Mesenchymal stem cell (in vitro differentiated cells and primary cell): ENCODE measurements at regions not wholly inside any gene's neighbourhood (a gene's known extent, or its start where the extent isn't known, plus 50 kb on each side); places are given as distances from the start of the nearest gene placed in this dataset.

ENCODE experiments used
- DNase-seq: peaks from one replicate; pipeline ENCODE4 v3.0.0-alpha.2; 2013
- H2AFZ ChIP-seq: one replicate; pipeline ENCODE4 v1.6.1; 2013; ENCODE audit warnings: low read depth, mild to moderate bottlenecking, control low read depth, inconsistent platforms, low read length, moderate library complexity
- H2AK5ac ChIP-seq: 2 replicates; pipeline ENCODE4 v1.6.1; 2013; ENCODE audit warnings: low read length, moderate library complexity, mild to moderate bottlenecking, inconsistent platforms; ENCODE audit not compliant: severe bottlenecking
- H2BK120ac ChIP-seq: one replicate; pipeline ENCODE4 v1.6.1; 2013; ENCODE audit warnings: low read depth, mild to moderate bottlenecking, inconsistent platforms, low read length, moderate library complexity
- H2BK12ac ChIP-seq, 2 experiments: one replicate each; pipeline ENCODE4 v1.6.1; 2013; ENCODE audit warnings: inconsistent platforms in 2 of 2, low read length in 2 of 2, mild to moderate bottlenecking in 2 of 2, moderate library complexity in 2 of 2, control low read depth in 1 of 2
- H2BK15ac ChIP-seq: one replicate; pipeline ENCODE4 v1.6.1; 2013; ENCODE audit warnings: mild to moderate bottlenecking, low read depth, inconsistent platforms; ENCODE audit not compliant: poor library complexity, severe bottlenecking
- H2BK5ac ChIP-seq: 2 replicates; pipeline ENCODE4 v1.6.1; 2013; ENCODE audit warnings: low read depth, mild to moderate bottlenecking, low read length, control low read depth, inconsistent platforms; ENCODE audit not compliant: poor library complexity, severe bottlenecking
- H3K14ac ChIP-seq, 2 experiments: one replicate each; pipeline ENCODE4 v1.6.1; 2013; ENCODE audit warnings: inconsistent platforms in 2 of 2, low read length in 2 of 2, control low read depth in 1 of 2, mild to moderate bottlenecking in 1 of 2, moderate library complexity in 1 of 2
- H3K18ac ChIP-seq, 2 experiments: one replicate each; pipeline ENCODE4 v1.6.1; 2013; ENCODE audit warnings: inconsistent platforms in 2 of 2, low read length in 2 of 2, control low read depth in 1 of 2, low read depth in 1 of 2, mild to moderate bottlenecking in 1 of 2
- H3K23ac ChIP-seq, 2 experiments: one replicate each; pipeline ENCODE4 v1.6.1; 2013; ENCODE audit warnings: inconsistent platforms in 2 of 2, low read length in 2 of 2, mild to moderate bottlenecking in 2 of 2, moderate library complexity in 2 of 2, control low read depth in 1 of 2
- H3K27ac ChIP-seq: 2 replicates; pipeline ENCODE4 v1.5.1; 2013; ENCODE audit warnings: mild to moderate bottlenecking, moderate library complexity, low read length, control low read depth, inconsistent platforms; ENCODE audit not compliant: poor library complexity, severe bottlenecking
- H3K27me3 ChIP-seq, 2 experiments: 2 replicates each; pipeline versions ENCODE4 v1.6.1 to v1.7.0; 2013; ENCODE audit warnings: low read length in 2 of 2, mild to moderate bottlenecking in 2 of 2, moderate library complexity in 2 of 2, control low read depth in 1 of 2, inconsistent platforms in 1 of 2; ENCODE audit not compliant: control insufficient read depth in 1 of 2, insufficient read depth in 1 of 2
- H3K36me3 ChIP-seq, 2 experiments: 2 replicates each; pipeline versions ENCODE4 v1.6.1 to v1.7.0; 2013; ENCODE audit warnings: low read length in 2 of 2, control low read depth in 1 of 2, inconsistent platforms in 1 of 2, low read depth in 1 of 2, mild to moderate bottlenecking in 1 of 2; ENCODE audit not compliant: insufficient read depth in 2 of 2, control insufficient read depth in 1 of 2
- H3K4ac ChIP-seq, 2 experiments: one replicate each; pipeline ENCODE4 v1.6.1; 2013; ENCODE audit warnings: inconsistent platforms in 2 of 2, low read length in 2 of 2, mild to moderate bottlenecking in 2 of 2, moderate library complexity in 2 of 2, control low read depth in 1 of 2, low read depth in 1 of 2
- H3K4me1 ChIP-seq: 2 replicates; pipeline ENCODE4 v1.6.1; 2013; ENCODE audit warnings: low read depth, low read length, control low read depth; ENCODE audit not compliant: control insufficient read depth, insufficient read depth
- H3K4me2 ChIP-seq: 2 replicates; pipeline ENCODE4 v1.6.1; 2013; ENCODE audit warnings: low read length, mild to moderate bottlenecking, inconsistent platforms; ENCODE audit not compliant: poor library complexity, severe bottlenecking
- H3K4me3 ChIP-seq, 2 experiments: 2 replicates each; pipeline versions ENCODE4 v1.5.1 to v1.7.0; 2013; ENCODE audit warnings: low read length in 2 of 2, mild to moderate bottlenecking in 2 of 2, control low read depth in 1 of 2, low read depth in 1 of 2; ENCODE audit not compliant: insufficient read depth in 1 of 2
- H3K79me1 ChIP-seq: replicated peaks from 2 replicates; pipeline ENCODE4 v1.6.1; 2013; ENCODE audit warnings: mild to moderate bottlenecking, control low read depth, low read length, inconsistent platforms; ENCODE audit not compliant: poor library complexity, severe bottlenecking
- H3K9ac ChIP-seq: 2 replicates; pipeline ENCODE4 v1.7.0; 2013; ENCODE audit warnings: mild to moderate bottlenecking, low read length, moderate library complexity
- H3K9me3 ChIP-seq: 2 replicates; pipeline ENCODE4 v1.7.0; 2013; ENCODE audit warnings: mild to moderate bottlenecking, low read length; ENCODE audit not compliant: control insufficient read depth
- H4K8ac ChIP-seq: one replicate; pipeline ENCODE4 v1.6.1; 2013; ENCODE audit warnings: inconsistent platforms, mild to moderate bottlenecking, low read length, moderate library complexity
- H4K91ac ChIP-seq: one replicate; pipeline ENCODE4 v1.6.1; 2013; ENCODE audit warnings: mild to moderate bottlenecking, low read length, inconsistent platforms
- WGBS: methylation state at CpG from one replicate; pipeline ENCODE4 v1.1.7; 2013; ENCODE audit warnings: mixed read lengths; 5-methylcytosine and 5-hydroxymethylcytosine counted together

- 100% methylated on average over 3 of the region's 3 CpGs for WGBS
- Histone ChIP-seq H3K23ac (no peak overlapping the region), H2BK5ac (no peak overlapping the region), H2BK12ac (no peak overlapping the region), H4K91ac (no peak overlapping the region), H3K36me3 (peaks cover 2 to 34% of the 10 kb centered on the region in 2 experiments), H3K27ac (no peak overlapping the region), H3K14ac (no peak overlapping the region), H2BK120ac (no peak overlapping the region), H3K18ac (no peak overlapping the region), H3K9me3 (no peaks in the 10 kb centered on the region), H3K4me3 (no peak overlapping the region), H3K4ac (no peak overlapping the region), H2BK15ac (no peak overlapping the region), H3K79me1 (peaks cover 55% of the 10 kb centered on the region), H3K4me2 (no peak overlapping the region), H3K9ac (no peak overlapping the region), H4K8ac (no peak overlapping the region), H3K4me1 (no peaks in the 10 kb centered on the region), H3K27me3 (no peaks in the 10 kb centered on the region), H2AFZ (no peak overlapping the region), H2AK5ac (no peak overlapping the region)
- no peak for DNase-seq
Measured at GRCh38 chr2:74044999-74045398, 60.3 kb downstream of the TET3 start.

- Histone ChIP-seq H4K8ac (no peak overlapping the region), H3K18ac (no peak overlapping the region), H2AFZ (no peak overlapping the region), H2BK12ac (no peak overlapping the region), H2BK5ac (no peak overlapping the region), H3K79me1 (peaks cover 55% of the 10 kb centered on the region), H3K9ac (no peak overlapping the region), H3K4me1 (no peaks in the 10 kb centered on the region), H3K36me3 (peaks cover 2 to 34% of the 10 kb centered on the region in 2 experiments), H3K27me3 (no peaks in the 10 kb centered on the region), H2AK5ac (no peak overlapping the region), H3K9me3 (no peaks in the 10 kb centered on the region), H2BK120ac (no peak overlapping the region), H2BK15ac (no peak overlapping the region), H3K4me3 (no peak overlapping the region), H3K23ac (no peak overlapping the region), H3K4ac (no peak overlapping the region), H4K91ac (no peak overlapping the region), H3K14ac (no peak overlapping the region), H3K27ac (no peak overlapping the region), H3K4me2 (no peak overlapping the region)
- 96% methylated on average over 3 of the region's 5 CpGs for WGBS
- no peak for DNase-seq
Measured at GRCh38 chr2:74045454-74045853, 60.7 kb downstream of the TET3 start.

- H3K4me3 ChIP-seq, result no peak overlapping the region
- DNase-seq, result no peak
- H3K79me1 ChIP-seq, result peaks cover 52% of the 10 kb centered on the region
- no peak overlapping the region for H4K8ac ChIP-seq
- no peak overlapping the region for H3K14ac ChIP-seq
- no peak overlapping the region for H3K18ac ChIP-seq
- H2AK5ac ChIP-seq, result no peak overlapping the region
- no peaks in the 10 kb centered on the region for H3K4me1 ChIP-seq
- 97% methylated on average over 16 of the region's 17 CpGs for WGBS
- H2BK120ac ChIP-seq, result no peak overlapping the region
- no peaks in the 10 kb centered on the region for H3K27me3 ChIP-seq
- no peak overlapping the region for H4K91ac ChIP-seq
- H3K23ac ChIP-seq, result no peak overlapping the region
- H2BK12ac ChIP-seq, result no peak overlapping the region
- H2BK5ac ChIP-seq, result no peak overlapping the region
- H2BK15ac ChIP-seq, result no peak overlapping the region
- H3K9me3 ChIP-seq, result no peaks in the 10 kb centered on the region
- peaks cover 2 to 34% of the 10 kb centered on the region in 2 experiments for H3K36me3 ChIP-seq
- H2AFZ ChIP-seq, result no peak overlapping the region
- H3K9ac ChIP-seq, result no peak overlapping the region
- no peak overlapping the region for H3K4me2 ChIP-seq
- H3K27ac ChIP-seq, result no peak overlapping the region
- no peak overlapping the region for H3K4ac ChIP-seq
Measured at GRCh38 chr2:74046441-74046840, 61.7 kb downstream of the TET3 start.

GRCh38 chr2:74047152-74047551, 62.4 kb downstream of the TET3 start:
- Histone ChIP-seq H2AFZ (no peak overlapping the region), H2BK15ac (no peak overlapping the region), H2BK5ac (no peak overlapping the region), H3K4me1 (no peaks in the 10 kb centered on the region), H3K36me3 (peaks cover 2 to 34% of the 10 kb centered on the region in 2 experiments), H3K27me3 (no peaks in the 10 kb centered on the region), H3K9me3 (no peaks in the 10 kb centered on the region), H3K23ac (no peak overlapping the region), H3K14ac (no peak overlapping the region), H2BK12ac (no peak overlapping the region), H4K91ac (no peak overlapping the region), H3K4me2 (no peak overlapping the region), H3K27ac (no peak overlapping the region), H3K79me1 (peaks cover 54% of the 10 kb centered on the region), H3K4ac (no peak overlapping the region), H3K4me3 (no peak overlapping the region), H3K18ac (no peak overlapping the region), H3K9ac (no peak overlapping the region), H2AK5ac (no peak overlapping the region), H4K8ac (no peak overlapping the region), H2BK120ac (no peak overlapping the region)
- DNase-seq, result no peak
- 96% methylated on average over 14 of the region's 14 CpGs for WGBS
